ENCODE measurements at regions not wholly inside any gene's neighbourhood (a gene's known extent, or its start where the extent isn't known, plus 50 kb on each side); places are given as distances from the start of the nearest gene placed in this dataset.

DNA sequence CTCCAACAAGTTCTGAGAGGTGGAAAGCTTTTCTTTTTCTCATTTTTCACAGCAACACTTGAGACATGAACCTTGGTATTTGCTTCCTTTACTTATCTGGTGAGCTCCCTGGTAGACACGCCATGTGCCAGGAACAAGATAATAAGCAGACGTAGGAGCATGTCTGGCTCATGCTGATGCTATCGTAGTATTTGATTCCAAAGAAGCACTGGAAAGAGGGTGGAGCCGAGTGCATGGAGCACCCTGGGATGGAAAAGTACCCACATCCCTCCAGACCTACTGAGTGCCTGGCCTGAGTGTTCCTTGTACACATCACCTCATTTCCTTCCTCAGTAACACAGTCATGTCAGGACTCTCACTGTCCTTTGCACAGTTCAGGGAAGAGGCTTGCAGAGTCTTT is 231.0 kb downstream of the CBLN1 start:
- TF ChIP-seq, protein P1, sequence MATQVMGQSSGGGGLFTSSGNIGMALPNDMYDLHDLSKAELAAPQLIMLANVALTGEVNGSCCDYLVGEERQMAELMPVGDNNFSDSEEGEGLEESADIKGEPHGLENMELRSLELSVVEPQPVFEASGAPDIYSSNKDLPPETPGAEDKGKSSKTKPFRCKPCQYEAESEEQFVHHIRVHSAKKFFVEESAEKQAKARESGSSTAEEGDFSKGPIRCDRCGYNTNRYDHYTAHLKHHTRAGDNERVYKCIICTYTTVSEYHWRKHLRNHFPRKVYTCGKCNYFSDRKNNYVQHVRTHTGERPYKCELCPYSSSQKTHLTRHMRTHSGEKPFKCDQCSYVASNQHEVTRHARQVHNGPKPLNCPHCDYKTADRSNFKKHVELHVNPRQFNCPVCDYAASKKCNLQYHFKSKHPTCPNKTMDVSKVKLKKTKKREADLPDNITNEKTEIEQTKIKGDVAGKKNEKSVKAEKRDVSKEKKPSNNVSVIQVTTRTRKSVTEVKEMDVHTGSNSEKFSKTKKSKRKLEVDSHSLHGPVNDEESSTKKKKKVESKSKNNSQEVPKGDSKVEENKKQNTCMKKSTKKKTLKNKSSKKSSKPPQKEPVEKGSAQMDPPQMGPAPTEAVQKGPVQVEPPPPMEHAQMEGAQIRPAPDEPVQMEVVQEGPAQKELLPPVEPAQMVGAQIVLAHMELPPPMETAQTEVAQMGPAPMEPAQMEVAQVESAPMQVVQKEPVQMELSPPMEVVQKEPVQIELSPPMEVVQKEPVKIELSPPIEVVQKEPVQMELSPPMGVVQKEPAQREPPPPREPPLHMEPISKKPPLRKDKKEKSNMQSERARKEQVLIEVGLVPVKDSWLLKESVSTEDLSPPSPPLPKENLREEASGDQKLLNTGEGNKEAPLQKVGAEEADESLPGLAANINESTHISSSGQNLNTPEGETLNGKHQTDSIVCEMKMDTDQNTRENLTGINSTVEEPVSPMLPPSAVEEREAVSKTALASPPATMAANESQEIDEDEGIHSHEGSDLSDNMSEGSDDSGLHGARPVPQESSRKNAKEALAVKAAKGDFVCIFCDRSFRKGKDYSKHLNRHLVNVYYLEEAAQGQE (IDR thresholded peaks at IDR 0.05): no peak
- TF ChIP-seq, protein P2, sequence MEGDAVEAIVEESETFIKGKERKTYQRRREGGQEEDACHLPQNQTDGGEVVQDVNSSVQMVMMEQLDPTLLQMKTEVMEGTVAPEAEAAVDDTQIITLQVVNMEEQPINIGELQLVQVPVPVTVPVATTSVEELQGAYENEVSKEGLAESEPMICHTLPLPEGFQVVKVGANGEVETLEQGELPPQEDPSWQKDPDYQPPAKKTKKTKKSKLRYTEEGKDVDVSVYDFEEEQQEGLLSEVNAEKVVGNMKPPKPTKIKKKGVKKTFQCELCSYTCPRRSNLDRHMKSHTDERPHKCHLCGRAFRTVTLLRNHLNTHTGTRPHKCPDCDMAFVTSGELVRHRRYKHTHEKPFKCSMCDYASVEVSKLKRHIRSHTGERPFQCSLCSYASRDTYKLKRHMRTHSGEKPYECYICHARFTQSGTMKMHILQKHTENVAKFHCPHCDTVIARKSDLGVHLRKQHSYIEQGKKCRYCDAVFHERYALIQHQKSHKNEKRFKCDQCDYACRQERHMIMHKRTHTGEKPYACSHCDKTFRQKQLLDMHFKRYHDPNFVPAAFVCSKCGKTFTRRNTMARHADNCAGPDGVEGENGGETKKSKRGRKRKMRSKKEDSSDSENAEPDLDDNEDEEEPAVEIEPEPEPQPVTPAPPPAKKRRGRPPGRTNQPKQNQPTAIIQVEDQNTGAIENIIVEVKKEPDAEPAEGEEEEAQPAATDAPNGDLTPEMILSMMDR (IDR thresholded peaks at IDR 0.05; ENCODE audit: low read depth, low read length, missing input control): no peak
- TF ChIP-seq EGR1 (IDR thresholded peaks at IDR 0.05; ENCODE audit: low read depth in 2 of 2): no peak
- TF ChIP-seq SP1 (IDR thresholded peaks at IDR 0.05): no peak
- TF ChIP-seq, protein P3, sequence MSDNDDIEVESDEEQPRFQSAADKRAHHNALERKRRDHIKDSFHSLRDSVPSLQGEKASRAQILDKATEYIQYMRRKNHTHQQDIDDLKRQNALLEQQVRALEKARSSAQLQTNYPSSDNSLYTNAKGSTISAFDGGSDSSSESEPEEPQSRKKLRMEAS (IDR thresholded peaks at IDR 0.05): no peak
- TF ChIP-seq FOXA1 (IDR thresholded peaks at IDR 0.05): no peak
